ENCODE measurements at regions not wholly inside any gene's neighbourhood (a gene's known extent, or its start where the extent isn't known, plus 50 kb on each side); places are given as distances from the start of the nearest gene placed in this dataset.

DNA sequence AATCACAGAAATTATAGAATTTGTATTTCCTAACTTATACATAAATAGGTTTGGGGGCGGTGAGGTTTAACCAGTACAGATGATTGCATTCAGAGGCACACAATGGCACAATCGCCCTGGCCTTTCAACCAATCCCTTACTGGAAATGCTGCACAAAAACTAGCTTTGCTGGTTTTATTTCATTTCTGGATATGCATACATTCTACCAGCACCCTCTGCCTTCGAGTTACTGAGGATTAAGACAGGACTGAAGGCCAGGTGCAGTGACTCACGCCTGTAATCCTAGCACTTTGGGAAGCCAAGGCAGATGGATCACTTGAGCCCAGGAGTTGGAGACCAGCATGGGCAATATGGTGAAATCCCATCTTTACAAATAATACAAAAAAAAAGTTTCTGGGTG is 336.1 kb downstream of the ARRDC4 start:
- H3K79me2 ChIP-seq (ENCODE audit: insufficient read depth, low read length), result no peaks in the 10 kb centered on the region
- H3F3A ChIP-seq (ENCODE audit: low read depth), result no peaks in the 10 kb centered on the region
- H3K4me2 ChIP-seq (ENCODE audit: low read depth, low read length, poor library complexity, severe bottlenecking), result no peak overlapping the region
- H4K20me1 ChIP-seq (ENCODE audit: insufficient read depth, low read length, poor library complexity, severe bottlenecking), result no peaks in the 10 kb centered on the region
- no peaks in the 10 kb centered on the region for H3K9me3 ChIP-seq (ENCODE audit: insufficient read depth, low read depth, low read length)
- no peaks in the 10 kb centered on the region for H3K36me3 ChIP-seq (ENCODE audit: insufficient read depth, low read length)
- no peak overlapping the region for H3K4me3 ChIP-seq (ENCODE audit: low read length, poor library complexity, severe bottlenecking)
- no peaks in the 10 kb centered on the region for H3K9me2 ChIP-seq (replicated peaks; ENCODE audit: low read depth, low read length)
- no peaks in the 10 kb centered on the region for H3K4me1 ChIP-seq (ENCODE audit: insufficient read depth, low read length, poor library complexity, severe bottlenecking)
- no peaks in the 10 kb centered on the region for H3K27me3 ChIP-seq (ENCODE audit: insufficient read depth, low read length, poor library complexity, severe bottlenecking)
- no peak overlapping the region for H2AFZ ChIP-seq (ENCODE audit: low read length)
- H3K9ac ChIP-seq (ENCODE audit: low read depth, low read length, poor library complexity, severe bottlenecking), result no peak overlapping the region
- no peak for TF ChIP-seq EZH2phosphoT487 (IDR thresholded peaks at IDR 0.05; ENCODE audit: borderline replicate concordance)
- TF ChIP-seq, protein P1, sequence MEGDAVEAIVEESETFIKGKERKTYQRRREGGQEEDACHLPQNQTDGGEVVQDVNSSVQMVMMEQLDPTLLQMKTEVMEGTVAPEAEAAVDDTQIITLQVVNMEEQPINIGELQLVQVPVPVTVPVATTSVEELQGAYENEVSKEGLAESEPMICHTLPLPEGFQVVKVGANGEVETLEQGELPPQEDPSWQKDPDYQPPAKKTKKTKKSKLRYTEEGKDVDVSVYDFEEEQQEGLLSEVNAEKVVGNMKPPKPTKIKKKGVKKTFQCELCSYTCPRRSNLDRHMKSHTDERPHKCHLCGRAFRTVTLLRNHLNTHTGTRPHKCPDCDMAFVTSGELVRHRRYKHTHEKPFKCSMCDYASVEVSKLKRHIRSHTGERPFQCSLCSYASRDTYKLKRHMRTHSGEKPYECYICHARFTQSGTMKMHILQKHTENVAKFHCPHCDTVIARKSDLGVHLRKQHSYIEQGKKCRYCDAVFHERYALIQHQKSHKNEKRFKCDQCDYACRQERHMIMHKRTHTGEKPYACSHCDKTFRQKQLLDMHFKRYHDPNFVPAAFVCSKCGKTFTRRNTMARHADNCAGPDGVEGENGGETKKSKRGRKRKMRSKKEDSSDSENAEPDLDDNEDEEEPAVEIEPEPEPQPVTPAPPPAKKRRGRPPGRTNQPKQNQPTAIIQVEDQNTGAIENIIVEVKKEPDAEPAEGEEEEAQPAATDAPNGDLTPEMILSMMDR (conservative IDR thresholded peaks at IDR 0.05; ENCODE audit: low read length), result no peak

DNA sequence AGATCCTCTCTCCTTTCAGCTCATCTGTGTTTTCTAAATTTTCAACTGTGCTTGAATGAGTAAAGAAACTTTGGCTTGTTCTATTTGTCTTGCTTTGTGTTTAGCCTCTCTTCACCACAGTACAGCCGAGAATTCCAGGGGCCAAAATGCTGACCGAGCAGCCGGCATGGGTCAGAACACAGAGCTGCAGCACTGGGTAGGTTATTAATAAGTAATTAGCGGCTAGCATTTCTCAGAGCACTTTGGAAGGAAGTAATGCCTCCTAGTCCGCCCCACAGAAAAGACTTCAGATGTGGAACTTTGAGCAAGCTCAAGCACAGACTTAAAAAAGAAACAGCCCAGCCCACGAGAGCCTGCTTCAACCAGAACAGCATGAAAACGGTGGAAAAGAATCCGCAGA is 343.9 kb downstream of the ARRDC4 start:
- no peak overlapping the region for H3K4me2 ChIP-seq (ENCODE audit: low read depth, low read length, poor library complexity, severe bottlenecking)
- H3K27me3 ChIP-seq (ENCODE audit: insufficient read depth, low read length, poor library complexity, severe bottlenecking), result no peaks in the 10 kb centered on the region
- TF ChIP-seq, protein P1 (conservative IDR thresholded peaks at IDR 0.05; ENCODE audit: low read length), result no peak
- no peak for TF ChIP-seq EZH2phosphoT487 (IDR thresholded peaks at IDR 0.05; ENCODE audit: borderline replicate concordance)

DNA sequence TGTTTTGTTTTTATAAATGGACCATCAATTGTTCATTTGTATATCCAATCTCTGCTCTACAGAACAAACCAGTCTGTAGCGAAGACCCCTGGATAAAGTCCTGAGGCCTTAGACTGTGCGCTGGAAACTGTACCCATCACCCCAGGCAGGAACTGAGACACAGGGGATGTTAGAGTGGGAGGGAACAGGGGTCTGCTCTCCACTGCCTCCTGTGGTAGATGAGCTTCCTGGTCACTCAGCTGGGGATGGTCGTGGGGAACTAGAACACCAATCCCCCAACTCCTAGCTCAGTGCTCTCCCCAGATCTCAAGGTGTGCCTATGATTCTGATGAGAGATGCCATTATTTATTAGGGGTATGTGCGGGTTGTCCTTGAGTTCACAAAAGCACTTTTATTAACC is 340.2 kb upstream of the IGF1R start:
- H3K4me2 ChIP-seq (ENCODE audit: low read depth, low read length, poor library complexity, severe bottlenecking), result no peak overlapping the region
- H3K27me3 ChIP-seq (ENCODE audit: insufficient read depth, low read length, poor library complexity, severe bottlenecking), result no peaks in the 10 kb centered on the region
- TF ChIP-seq EZH2phosphoT487 (IDR thresholded peaks at IDR 0.05; ENCODE audit: borderline replicate concordance), result no peak
- TF ChIP-seq, protein P1 (conservative IDR thresholded peaks at IDR 0.05; ENCODE audit: low read length), result no peak; the same call in 1 of the 2 replicates
- H3K9me3 ChIP-seq (ENCODE audit: insufficient read depth, low read depth, low read length), result no peaks in the 10 kb centered on the region
- H3K4me3 ChIP-seq (ENCODE audit: low read length, poor library complexity, severe bottlenecking), result no peak overlapping the region
- no peaks in the 10 kb centered on the region for H3F3A ChIP-seq (ENCODE audit: low read depth)
- no peak overlapping the region for H3K9ac ChIP-seq (ENCODE audit: low read depth, low read length, poor library complexity, severe bottlenecking)
- no peaks in the 10 kb centered on the region for H3K9me2 ChIP-seq (replicated peaks; ENCODE audit: low read depth, low read length)
- no peaks in the 10 kb centered on the region for H3K4me1 ChIP-seq (ENCODE audit: insufficient read depth, low read length, poor library complexity, severe bottlenecking)
- H3K36me3 ChIP-seq (ENCODE audit: insufficient read depth, low read length), result no peaks in the 10 kb centered on the region
- H3K79me2 ChIP-seq (ENCODE audit: insufficient read depth, low read length), result no peaks in the 10 kb centered on the region
- no peak overlapping the region for H2AFZ ChIP-seq (ENCODE audit: low read length)
- no peaks in the 10 kb centered on the region for H4K20me1 ChIP-seq (ENCODE audit: insufficient read depth, low read length, poor library complexity, severe bottlenecking)

More for the DNA sequence above, 343.9 kb downstream of the ARRDC4 start:
- no peak overlapping the region for H3K4me3 ChIP-seq (ENCODE audit: low read length, poor library complexity, severe bottlenecking)
- H3K9ac ChIP-seq (ENCODE audit: low read depth, low read length, poor library complexity, severe bottlenecking), result no peak overlapping the region
- no peaks in the 10 kb centered on the region for H3K4me1 ChIP-seq (ENCODE audit: insufficient read depth, low read length, poor library complexity, severe bottlenecking)
- H3K9me3 ChIP-seq (ENCODE audit: insufficient read depth, low read depth, low read length), result no peaks in the 10 kb centered on the region
- no peaks in the 10 kb centered on the region for H4K20me1 ChIP-seq (ENCODE audit: insufficient read depth, low read length, poor library complexity, severe bottlenecking)
- no peaks in the 10 kb centered on the region for H3K36me3 ChIP-seq (ENCODE audit: insufficient read depth, low read length)
- H2AFZ ChIP-seq (ENCODE audit: low read length), result no peak overlapping the region
- H3K79me2 ChIP-seq (ENCODE audit: insufficient read depth, low read length), result no peaks in the 10 kb centered on the region
- no peaks in the 10 kb centered on the region for H3K9me2 ChIP-seq (replicated peaks; ENCODE audit: low read depth, low read length)
- H3F3A ChIP-seq (ENCODE audit: low read depth), result no peaks in the 10 kb centered on the region

Measured in Loucy (cell line).